Choroid plexus epithelial cell (primary cell): ENCODE measurements at regions not wholly inside any gene's neighbourhood (a gene's known extent, or its start where the extent isn't known, plus 50 kb on each side); places are given as distances from the start of the nearest gene placed in this dataset.
"Not testable (repeated sequence)": the region's sequence is repeated elsewhere in the genome, so short reads cannot be mapped to it uniquely, and the experiment has no call there.

Experiments
- DNase-seq: peaks from one replicate; pipeline ENCODE4 v3.0.0-alpha.2; 2010; ENCODE audit warnings: low read depth
- H3K4me3 ChIP-seq: 2 replicates; pipeline ENCODE4 v1.5.1; 2011; ENCODE audit warnings: low read depth, mild to moderate bottlenecking, control low read depth, low read length, moderate library complexity
- TF ChIP-seq, protein P1 (sequence below): conservative IDR thresholded peaks from 2 replicates; pipeline ENCODE4 v1.5.1; 2011; ENCODE audit warnings: low read depth, mild to moderate bottlenecking, control low read depth, inconsistent platforms, low read length, moderate library complexity

DNA sequence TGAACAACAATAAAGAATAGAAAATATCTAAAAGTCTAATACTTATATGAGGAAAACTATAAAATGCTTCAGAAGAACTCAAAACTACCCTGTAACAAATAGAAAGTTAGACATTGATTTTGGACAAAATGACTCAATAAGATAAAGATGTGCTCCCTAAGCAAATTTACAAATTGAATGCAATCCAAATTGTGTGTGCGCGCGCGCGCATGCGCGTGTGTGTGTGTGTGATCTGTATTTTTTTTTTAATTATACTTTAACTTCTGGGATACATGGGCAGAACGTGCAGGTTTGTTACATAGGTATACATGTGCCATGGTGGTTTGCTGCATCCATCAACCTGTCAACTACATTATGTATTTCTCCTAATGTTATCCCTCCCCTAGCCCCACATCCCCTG, 320.8 kb upstream of the INTU start:
- DNase-seq = no peak
- no peak overlapping the region for H3K4me3 ChIP-seq
- TF ChIP-seq, protein P1, sequence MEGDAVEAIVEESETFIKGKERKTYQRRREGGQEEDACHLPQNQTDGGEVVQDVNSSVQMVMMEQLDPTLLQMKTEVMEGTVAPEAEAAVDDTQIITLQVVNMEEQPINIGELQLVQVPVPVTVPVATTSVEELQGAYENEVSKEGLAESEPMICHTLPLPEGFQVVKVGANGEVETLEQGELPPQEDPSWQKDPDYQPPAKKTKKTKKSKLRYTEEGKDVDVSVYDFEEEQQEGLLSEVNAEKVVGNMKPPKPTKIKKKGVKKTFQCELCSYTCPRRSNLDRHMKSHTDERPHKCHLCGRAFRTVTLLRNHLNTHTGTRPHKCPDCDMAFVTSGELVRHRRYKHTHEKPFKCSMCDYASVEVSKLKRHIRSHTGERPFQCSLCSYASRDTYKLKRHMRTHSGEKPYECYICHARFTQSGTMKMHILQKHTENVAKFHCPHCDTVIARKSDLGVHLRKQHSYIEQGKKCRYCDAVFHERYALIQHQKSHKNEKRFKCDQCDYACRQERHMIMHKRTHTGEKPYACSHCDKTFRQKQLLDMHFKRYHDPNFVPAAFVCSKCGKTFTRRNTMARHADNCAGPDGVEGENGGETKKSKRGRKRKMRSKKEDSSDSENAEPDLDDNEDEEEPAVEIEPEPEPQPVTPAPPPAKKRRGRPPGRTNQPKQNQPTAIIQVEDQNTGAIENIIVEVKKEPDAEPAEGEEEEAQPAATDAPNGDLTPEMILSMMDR = no peak

DNA sequence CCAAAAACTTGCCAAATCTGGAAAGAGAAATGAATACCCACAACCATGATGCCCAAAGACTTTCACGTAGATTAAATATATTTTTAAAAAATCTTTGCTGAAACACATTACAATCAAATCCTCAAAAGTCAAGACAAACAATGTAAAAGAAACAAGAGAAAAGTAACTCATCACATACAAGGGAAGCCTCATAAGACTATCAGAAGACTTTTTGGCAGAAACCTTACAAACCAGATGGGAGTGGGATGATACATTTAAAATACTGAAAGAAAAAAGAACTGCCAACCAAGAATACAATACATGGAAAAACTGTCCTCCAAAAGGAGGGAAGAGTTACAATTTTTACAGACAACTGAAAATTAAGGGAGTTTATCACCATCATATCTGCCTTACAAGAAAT, 319.0 kb upstream of the INTU start:
- TF ChIP-seq, protein P1 = no peak
- no peak for DNase-seq
- H3K4me3 ChIP-seq = no peak overlapping the region

DNA sequence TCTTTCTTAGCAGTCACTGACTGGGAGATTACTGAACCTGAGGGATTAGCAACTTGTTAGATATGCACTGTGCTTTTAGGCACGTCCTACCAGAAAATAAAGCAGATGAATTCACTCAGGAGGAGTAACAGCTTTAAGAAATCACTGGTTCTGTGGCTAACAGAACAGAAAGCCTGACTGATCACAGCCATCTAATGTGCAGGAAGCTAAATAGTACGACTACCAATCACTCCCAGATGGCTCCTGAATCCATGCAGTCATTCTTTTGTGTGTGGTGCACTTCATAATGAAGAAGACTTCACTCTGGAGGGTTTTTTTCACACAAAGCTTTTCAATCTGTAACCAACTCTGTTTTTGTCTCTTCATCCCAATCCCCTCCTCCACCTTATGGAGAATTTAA, 305.3 kb upstream of the INTU start:
- TF ChIP-seq, protein P1 = no peak
- no peak for DNase-seq
- H3K4me3 ChIP-seq = no peak overlapping the region

DNA sequence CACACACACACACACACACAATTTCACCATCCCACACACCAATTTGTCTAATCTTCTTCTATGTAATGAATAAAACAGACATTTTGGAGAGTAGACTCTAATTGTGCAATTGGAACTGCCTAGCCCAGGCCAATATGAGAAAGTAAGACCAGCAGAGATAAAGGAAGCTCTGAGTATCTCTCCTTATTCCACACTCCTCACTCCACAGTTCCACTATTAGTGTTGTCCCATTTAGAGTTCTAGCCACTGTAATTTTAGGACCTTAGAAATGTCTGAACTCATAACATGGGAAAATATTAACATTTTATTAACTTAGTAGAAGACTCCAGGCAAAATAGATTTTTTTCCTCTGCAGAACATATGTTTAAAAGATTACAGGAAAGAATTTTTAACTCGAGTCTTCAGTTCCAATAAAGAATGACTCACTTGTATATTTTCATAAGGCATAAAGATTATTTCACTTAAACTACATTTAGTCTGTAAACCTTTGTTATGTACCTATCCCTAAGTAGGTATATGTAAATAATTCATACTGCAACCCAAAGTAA, 297.6 kb upstream of the INTU start:
- no peak for DNase-seq
- H3K4me3 ChIP-seq = no peak overlapping the region
- TF ChIP-seq, protein P1 = no peak

DNA sequence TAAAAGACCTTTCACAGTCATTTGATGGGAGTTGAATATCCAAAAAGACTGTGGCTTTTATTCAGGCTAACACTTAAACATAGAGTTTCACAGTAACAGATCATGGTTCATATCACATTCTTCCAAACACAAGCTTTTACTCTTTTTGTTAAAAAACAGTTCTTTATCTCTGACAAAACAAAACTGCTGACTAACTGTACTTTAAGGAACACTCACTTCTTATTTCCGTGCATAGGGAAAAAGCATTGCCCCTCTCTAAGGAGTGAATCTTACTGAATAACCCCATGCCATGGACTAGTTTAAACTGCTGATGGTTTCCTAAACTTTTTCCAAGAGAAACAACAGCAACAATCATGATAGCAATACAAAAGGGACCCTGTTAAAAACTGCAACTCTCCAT, 297.0 kb upstream of the INTU start:
- TF ChIP-seq, protein P1 = no peak

DNA sequence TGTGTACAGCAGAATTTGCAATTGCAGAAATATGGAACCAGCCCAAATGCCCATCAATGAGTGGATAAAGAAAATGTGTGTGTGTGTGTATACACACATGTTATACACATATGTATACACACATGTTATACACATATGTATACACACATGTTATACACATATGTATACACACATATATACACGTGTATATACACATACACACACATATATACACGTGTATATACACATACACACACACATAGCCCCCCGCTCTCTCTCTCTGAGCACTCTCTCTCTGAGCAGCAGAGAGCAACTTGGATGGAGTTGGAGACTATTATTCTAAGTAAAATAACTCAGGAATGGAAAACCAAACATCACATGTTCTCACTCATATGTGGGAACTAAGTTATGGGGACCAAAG, 289.6 kb upstream of the INTU start:
- H3K4me3 ChIP-seq, DNase-seq: not testable (repeated sequence)

More for the DNA sequence above, 297.0 kb upstream of the INTU start:
- H3K4me3 ChIP-seq = no peak overlapping the region
- no peak for DNase-seq

DNA sequence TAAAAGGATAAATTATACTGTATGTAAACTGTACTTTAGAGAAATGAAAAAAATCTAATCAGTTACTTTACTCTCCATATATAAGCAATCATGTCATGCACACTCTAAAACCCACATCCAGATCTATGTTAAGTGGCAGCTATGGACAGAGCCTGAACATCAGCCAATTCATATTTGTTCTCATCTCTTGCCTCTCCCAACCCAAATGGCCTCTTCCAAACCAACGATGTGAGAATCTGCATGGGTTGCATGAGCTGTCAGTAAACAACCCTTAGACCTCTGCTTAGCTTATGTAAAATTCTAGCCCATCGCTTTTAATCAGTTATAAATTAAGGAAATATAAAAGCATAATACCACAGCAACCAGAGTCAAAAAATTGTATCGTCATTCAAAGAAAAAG, 288.7 kb upstream of the INTU start:
- H3K4me3 ChIP-seq = no peak overlapping the region
- TF ChIP-seq, protein P1 = no peak
- no peak for DNase-seq
